Sigmoid colon (tissue), 6 donors: ENCODE measurements at regions not wholly inside any gene's neighbourhood (a gene's known extent, or its start where the extent isn't known, plus 50 kb on each side); places are given as distances from the start of the nearest gene placed in this dataset.

ENCODE experiments used
- DNase-seq: peaks from one replicate; pipeline ENCODE4 v3.0.0-alpha.2; 2019
- H3K27ac ChIP-seq, 4 donors: fragments of 200-600 bp; sonication (generic); one replicate each; pipeline ENCODE4 v1.5.1; 2016 to 2019; ENCODE audit warnings: mild to moderate bottlenecking in 1 of 4
- H3K27me3 ChIP-seq, 3 donors: fragments of 200-600 bp; sonication (generic); one replicate each; pipeline ENCODE4 v1.5.1; 2019; ENCODE audit warnings: mild to moderate bottlenecking in 1 of 3
- H3K36me3 ChIP-seq, 4 donors: fragments of 200-600 bp; sonication (generic); one replicate each; pipeline ENCODE4 v1.5.1; 2016 to 2019
- H3K4me1 ChIP-seq, 4 donors: fragments of 200-600 bp; sonication (generic); one replicate each; pipeline ENCODE4 v1.5.1; 2017 to 2019
- H3K4me3 ChIP-seq, 4 donors: fragments of 200-600 bp; sonication (generic); one replicate each; pipeline ENCODE4 v1.5.1; 2017 to 2019; ENCODE audit warnings: mild to moderate bottlenecking in 2 of 4, moderate library complexity in 1 of 4
- H3K9me3 ChIP-seq, 4 donors: fragments of 200-600 bp in 3 of 4; sonication (generic) in 3 of 4; one replicate each; pipeline versions ENCODE4 v1.5.1 to v1.6.1; 2013 to 2019
- CTCF ChIP-seq, 4 experiments: fragments of 450-650 bp in 3 of 4; fragments of 200-600 bp in 1 of 4; IDR thresholded peaks; one replicate each; pipeline ENCODE4 v1.5.1; 2016 to 2019; ENCODE audit warnings: antibody characterized with exemption in 4 of 4, mild to moderate bottlenecking in 3 of 4, moderate library complexity in 2 of 4
- EP300 ChIP-seq, 4 donors: sonication (generic); formaldehyde crosslinking; IDR thresholded peaks; one replicate each; pipeline ENCODE4 v1.6.1; 2017; ENCODE audit warnings: antibody characterized with exemption in 4 of 4
- POLR2A ChIP-seq, 2 donors: fragments of 450-650 bp; IDR thresholded peaks; one replicate each; pipeline ENCODE4 v1.6.1; 2016; ENCODE audit warnings: antibody characterized with exemption in 2 of 2, mild to moderate bottlenecking in 2 of 2, moderate library complexity in 2 of 2
- POLR2AphosphoS5 ChIP-seq, 4 donors: sonication (generic); formaldehyde crosslinking; IDR thresholded peaks; one replicate each; pipeline ENCODE4 v1.6.1; 2017; ENCODE audit warnings: antibody characterized with exemption in 4 of 4
- WGBS, 2 donors: extraction: QIAGEN DNeasy Blood & Tissue Kit; methylation state at CpG; one replicate each; pipeline ENCODE4 v1.1.7; 2013; 5-methylcytosine and 5-hydroxymethylcytosine counted together
- intact Hi-C: fragments of 100-400 bp; cut with DNase I; formaldehyde crosslinking; loops from one replicate; pipeline ENCODE4 v1.15.1; 2023
- donor health status: healthy with polysubstance abuse.
- donor health status: healthy.

GRCh38 chr3:124281453-124282316 lies 289.8 kb upstream of the ROPN1 start:
- Histone ChIP-seq H3K27me3 (no peaks in the 10 kb centered on the region), H3K4me3 (no peak overlapping the region), H3K27ac (peak overlapping the region in 3 of 4 donors; percentile 71 to 85 (median 79)), H3K9me3 (no peaks in the 10 kb centered on the region), H3K36me3 (no peaks in the 10 kb centered on the region), H3K4me1 (peaks cover 0 to 62% (median 40%) of the 10 kb centered on the region in 4 donors)
- 58 to 64% methylated on average over 6 of the region's 6 CpGs for WGBS, 2 donors
- TF ChIP-seq POLR2AphosphoS5 (IDR thresholded peaks at IDR 0.05): no peak
- peak in 3 of 4 experiments; percentile 31 to 34 (median 33) for TF ChIP-seq CTCF (IDR thresholded peaks at IDR 0.05)
- intact Hi-C loops: loop anchor here (2.0 to 10.0 kb wide), 4 partner anchors 109 to 265 kb away; partner anchors contain the start of gene KALRN
- no peak for DNase-seq

- intact Hi-C loops: loop anchor here (5.0 to 10.0 kb wide), 3 partner anchors 111 to 251 kb away; partner anchors contain the start of gene KALRN
- Histone ChIP-seq H3K9me3 (no peaks in the 10 kb centered on the region), H3K27me3 (no peaks in the 10 kb centered on the region)
Measured at GRCh38 chr3:124282751-124283651, 291.1 kb upstream of the ROPN1 start.

GRCh38 chr3:124283652-124284023 lies 291.7 kb upstream of the ROPN1 start:
- intact Hi-C loops: loop anchor here (5.0 to 10.0 kb wide), 3 partner anchors 111 to 251 kb away; partner anchors contain the start of gene KALRN
- Histone ChIP-seq H3K36me3 (no peaks in the 10 kb centered on the region), H3K4me3 (no peak overlapping the region), H3K4me1 (peaks cover 0 to 46% (median 27%) of the 10 kb centered on the region in 4 donors), H3K27me3 (no peaks in the 10 kb centered on the region), H3K27ac (peak overlapping the region; percentile 65 to 85 (median 75)), H3K9me3 (no peaks in the 10 kb centered on the region)
- TF ChIP-seq CTCF (IDR thresholded peaks at IDR 0.05): no peak
- TF ChIP-seq EP300 (IDR thresholded peaks at IDR 0.05): peak in 1 of 4 donors; percentile 27
- peak; percentile 4 to 77 (median 65) for TF ChIP-seq POLR2AphosphoS5 (IDR thresholded peaks at IDR 0.05)
- 77 to 87% methylated on average over 2 of the region's 2 CpGs for WGBS, 2 donors
- DNase-seq: no peak

More at GRCh38 chr3:124282751-124283651, 291.1 kb upstream of the ROPN1 start:
- peak; percentile 74 for DNase-seq
- peak overlapping the region; percentile 65 to 85 (median 75) for H3K27ac ChIP-seq
- 74 to 84% methylated on average over 3 of the region's 3 CpGs for WGBS, 2 donors
- H3K4me3 ChIP-seq: no peak overlapping the region
- H3K36me3 ChIP-seq: no peaks in the 10 kb centered on the region
- H3K4me1 ChIP-seq: peaks cover 0 to 49% (median 28%) of the 10 kb centered on the region in 4 donors
- TF ChIP-seq POLR2AphosphoS5 (IDR thresholded peaks at IDR 0.05) (peak; percentile 33 to 87 (median 82)), CTCF (IDR thresholded peaks at IDR 0.05) (no peak), EP300 (IDR thresholded peaks at IDR 0.05) (peak in 3 of 4 donors; percentile 1 to 51 (median 8)), POLR2A (IDR thresholded peaks at IDR 0.05) (no peak)

GRCh38 chr3:124288996-124289395 lies 297.1 kb upstream of the ROPN1 start:
- Histone ChIP-seq H3K4me3 (no peak overlapping the region), H3K9me3 (no peaks in the 10 kb centered on the region), H3K27me3 (no peaks in the 10 kb centered on the region), H3K36me3 (no peaks in the 10 kb centered on the region), H3K4me1 (peaks cover 0 to 18% (median 7%) of the 10 kb centered on the region in 4 donors), H3K27ac (no peak overlapping the region)
- intact Hi-C loops: loop anchor here (10.0 kb wide), 1 partner anchor 176 kb away; no protein-coding TSS in a partner anchor
- DNase-seq: no peak
- TF ChIP-seq POLR2A (IDR thresholded peaks at IDR 0.05) (no peak), POLR2AphosphoS5 (IDR thresholded peaks at IDR 0.05) (no peak), EP300 (IDR thresholded peaks at IDR 0.05) (no peak), CTCF (IDR thresholded peaks at IDR 0.05) (no peak)
